ENCODE measurements at regions not wholly inside any gene's neighbourhood (a gene's known extent, or its start where the extent isn't known, plus 50 kb on each side); places are given as distances from the start of the nearest gene placed in this dataset.
A peak's percentile ranks its signal among the peaks of the same experiment; 100 is the strongest.

- no peak overlapping the region for H2AFZ ChIP-seq (ENCODE audit: low read depth, low read length)
- H3K79me2 ChIP-seq (ENCODE audit: control insufficient read depth, insufficient read depth, low read length): no peaks in the 10 kb centered on the region
- BruUV-seq (replicated peaks): no TSS peak
- no peak overlapping the region for H3K4me2 ChIP-seq (ENCODE audit: insufficient read depth, low read length)
- no peaks in the 10 kb centered on the region for H3K9me3 ChIP-seq (replicated peaks; ENCODE audit: control insufficient read depth, insufficient read depth, low read length)
- no peaks in the 10 kb centered on the region for H3K27me3 ChIP-seq (ENCODE audit: control insufficient read depth in 2 of 2, insufficient read depth in 2 of 2, low read length in 2 of 2)
- no peak overlapping the region for H3K27ac ChIP-seq (ENCODE audit: insufficient read depth, low read depth, low read length)
- FAIRE-seq (no peak), DNase-seq (ENCODE audit: low read depth, low spot score) (no peak)
- intact Hi-C loops (cut with micrococcal nuclease) (no loop called here), dilution Hi-C loops (cut with MboI; ENCODE audit: extremely low pct_ligation_motif_present, low sequenced_read_pairs) (no loop called here)
- CTCF ChIA-PET: no interaction called here
- H3K4me3 ChIP-seq (replicated peaks in 1 of 3; ENCODE audit: insufficient read depth in 1 of 3, low read depth in 1 of 3, low read length in 3 of 3): no peak overlapping the region
- POLR2A ChIA-PET: no interaction called here
- no peaks in the 10 kb centered on the region for H3K9me1 ChIP-seq (replicated peaks; ENCODE audit: control insufficient read depth, extremely low read depth, insufficient read depth, low read length)
- TF ChIP-seq JUN (IDR thresholded peaks at IDR 0.05; ENCODE audit: borderline replicate concordance, insufficient read depth, insufficient read length, low read depth) (peak; percentile 9), POLR2A (IDR thresholded peaks at IDR 0.05; ENCODE audit: low read depth, low read length) (no peak)
- H4K20me1 ChIP-seq (replicated peaks; ENCODE audit: control insufficient read depth, extremely low read depth, insufficient read depth, low read length): no peaks in the 10 kb centered on the region
- no peaks in the 10 kb centered on the region for H3K4me1 ChIP-seq (ENCODE audit: control insufficient read depth, extremely low read depth, insufficient read depth, low read length)
- no peaks in the 10 kb centered on the region for H3K36me3 ChIP-seq (ENCODE audit: control insufficient read depth in 2 of 2, extremely low read depth in 1 of 2, insufficient read depth in 2 of 2, low read length in 2 of 2)
- H3K9ac ChIP-seq (replicated peaks; ENCODE audit: extremely low read depth, insufficient read depth, low read length): no peak overlapping the region
These were observed 926.1 kb upstream of the MANEA start for GRCh38 chr6:94651239-94651638.

- DNase-seq (ENCODE audit: low read depth, low spot score) (no peak), FAIRE-seq (no peak)
- H3K36me3 ChIP-seq (ENCODE audit: control insufficient read depth in 2 of 2, extremely low read depth in 1 of 2, insufficient read depth in 2 of 2, low read length in 2 of 2): no peaks in the 10 kb centered on the region
- H3K27me3 ChIP-seq (ENCODE audit: control insufficient read depth in 2 of 2, insufficient read depth in 2 of 2, low read length in 2 of 2): no peaks in the 10 kb centered on the region
- H3K9me3 ChIP-seq (replicated peaks; ENCODE audit: control insufficient read depth, insufficient read depth, low read length): no peaks in the 10 kb centered on the region
- H3K9me1 ChIP-seq (replicated peaks; ENCODE audit: control insufficient read depth, extremely low read depth, insufficient read depth, low read length): no peaks in the 10 kb centered on the region
- H4K20me1 ChIP-seq (replicated peaks; ENCODE audit: control insufficient read depth, extremely low read depth, insufficient read depth, low read length): no peaks in the 10 kb centered on the region
- ChIA-PET POLR2A (no interaction called here), CTCF (no interaction called here)
- H3K27ac ChIP-seq (ENCODE audit: insufficient read depth, low read depth, low read length): no peak overlapping the region
- H3K4me1 ChIP-seq (ENCODE audit: control insufficient read depth, extremely low read depth, insufficient read depth, low read length): no peaks in the 10 kb centered on the region
- no peak for TF ChIP-seq CTCF (IDR thresholded peaks at IDR 0.05; ENCODE audit: extremely low read depth in 1 of 2, insufficient read depth in 1 of 2, low read depth in 1 of 2, low read length in 2 of 2)
- TF ChIP-seq MAX (IDR thresholded peaks at IDR 0.05; ENCODE audit: insufficient read depth, insufficient read length): no peak
- no peak for TF ChIP-seq POLR2A (IDR thresholded peaks at IDR 0.05; ENCODE audit: low read depth, low read length)
- no peak for TF ChIP-seq EZH2 (IDR thresholded peaks at IDR 0.05; ENCODE audit: borderline replicate concordance, low read depth, low read length, severe bottlenecking)
- TF ChIP-seq MYC (IDR thresholded peaks at IDR 0.05; ENCODE audit: low read depth, low read length): no peak
- no peak for TF ChIP-seq GATA2 (IDR thresholded peaks at IDR 0.05; ENCODE audit: insufficient read depth, insufficient read length, low read depth, low read length)
- TF ChIP-seq POLR2AphosphoS5 (IDR thresholded peaks at IDR 0.05; ENCODE audit: insufficient read depth, low read depth, low read length): no peak
- no peak for TF ChIP-seq FOS (IDR thresholded peaks at IDR 0.05; ENCODE audit: borderline replicate concordance, insufficient read depth, low read length)
- no peak overlapping the region for H3K9ac ChIP-seq (replicated peaks; ENCODE audit: extremely low read depth, insufficient read depth, low read length)
- dilution Hi-C loops (cut with MboI; ENCODE audit: extremely low pct_ligation_motif_present, low sequenced_read_pairs): no loop called here
- no TSS peak for BruUV-seq (replicated peaks)
- H3K4me2 ChIP-seq (ENCODE audit: insufficient read depth, low read length): no peak overlapping the region
- H3K79me2 ChIP-seq (ENCODE audit: control insufficient read depth, insufficient read depth, low read length): no peaks in the 10 kb centered on the region
- intact Hi-C loops (cut with micrococcal nuclease): no loop called here
- H2AFZ ChIP-seq (ENCODE audit: low read depth, low read length): no peak overlapping the region
- H3K4me3 ChIP-seq (replicated peaks in 1 of 3; ENCODE audit: insufficient read depth in 1 of 3, low read depth in 1 of 3, low read length in 3 of 3): no peak overlapping the region
These were observed 932.1 kb upstream of the MANEA start for GRCh38 chr6:94645191-94645590.
